ENCODE measurements at regions not wholly inside any gene's neighbourhood (a gene's known extent, or its start where the extent isn't known, plus 50 kb on each side); places are given as distances from the start of the nearest gene placed in this dataset.

DNA sequence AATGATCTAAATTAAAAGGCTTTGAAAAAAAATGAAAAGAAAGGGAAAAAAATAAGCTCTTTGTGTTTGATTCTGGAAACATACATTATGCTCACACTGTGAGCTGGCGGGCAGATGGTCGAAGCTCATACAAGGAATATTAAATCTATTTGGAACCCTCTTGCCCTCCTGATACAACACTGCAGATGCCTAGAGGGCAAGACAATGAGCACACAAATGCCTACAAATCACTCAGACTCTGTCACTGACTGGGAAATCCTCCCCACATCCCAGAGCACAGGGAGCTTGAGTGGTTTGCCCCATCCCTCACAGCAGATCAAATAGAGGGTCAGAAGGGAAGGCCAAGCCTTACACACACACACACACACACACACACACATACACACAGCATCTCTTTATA lies 320.4 kb downstream of the HNRNPD start:
- no peak overlapping the region for H3K27ac ChIP-seq
- TF ChIP-seq ZFX (IDR thresholded peaks at IDR 0.05; ENCODE audit: borderline replicate concordance), result no peak
- TF ChIP-seq, protein P1, sequence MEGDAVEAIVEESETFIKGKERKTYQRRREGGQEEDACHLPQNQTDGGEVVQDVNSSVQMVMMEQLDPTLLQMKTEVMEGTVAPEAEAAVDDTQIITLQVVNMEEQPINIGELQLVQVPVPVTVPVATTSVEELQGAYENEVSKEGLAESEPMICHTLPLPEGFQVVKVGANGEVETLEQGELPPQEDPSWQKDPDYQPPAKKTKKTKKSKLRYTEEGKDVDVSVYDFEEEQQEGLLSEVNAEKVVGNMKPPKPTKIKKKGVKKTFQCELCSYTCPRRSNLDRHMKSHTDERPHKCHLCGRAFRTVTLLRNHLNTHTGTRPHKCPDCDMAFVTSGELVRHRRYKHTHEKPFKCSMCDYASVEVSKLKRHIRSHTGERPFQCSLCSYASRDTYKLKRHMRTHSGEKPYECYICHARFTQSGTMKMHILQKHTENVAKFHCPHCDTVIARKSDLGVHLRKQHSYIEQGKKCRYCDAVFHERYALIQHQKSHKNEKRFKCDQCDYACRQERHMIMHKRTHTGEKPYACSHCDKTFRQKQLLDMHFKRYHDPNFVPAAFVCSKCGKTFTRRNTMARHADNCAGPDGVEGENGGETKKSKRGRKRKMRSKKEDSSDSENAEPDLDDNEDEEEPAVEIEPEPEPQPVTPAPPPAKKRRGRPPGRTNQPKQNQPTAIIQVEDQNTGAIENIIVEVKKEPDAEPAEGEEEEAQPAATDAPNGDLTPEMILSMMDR (IDR thresholded peaks at IDR 0.05), result no peak

DNA sequence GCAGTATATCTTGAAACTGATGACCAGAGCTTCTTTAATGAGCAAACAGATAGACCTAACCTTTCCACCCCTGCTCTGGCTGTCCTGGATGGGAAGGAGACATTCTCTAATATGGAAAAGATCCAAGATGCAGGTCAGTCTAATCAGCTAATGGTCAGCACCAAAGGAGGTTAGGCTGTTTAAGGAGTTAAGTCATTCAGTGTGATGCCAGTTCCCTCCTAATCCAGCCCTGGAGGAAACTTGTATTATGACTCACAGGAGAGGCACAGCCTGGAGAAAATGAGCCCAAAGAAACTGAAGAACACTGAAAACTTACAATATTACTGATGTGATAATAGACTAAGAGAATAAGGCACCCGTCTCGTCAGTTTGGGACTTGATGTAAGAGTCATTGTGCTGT lies 323.0 kb downstream of the HNRNPD start:
- TF ChIP-seq ZFX (IDR thresholded peaks at IDR 0.05; ENCODE audit: borderline replicate concordance), result no peak
- TF ChIP-seq, protein P1 (IDR thresholded peaks at IDR 0.05), result no peak
- no peak overlapping the region for H3K27ac ChIP-seq

DNA sequence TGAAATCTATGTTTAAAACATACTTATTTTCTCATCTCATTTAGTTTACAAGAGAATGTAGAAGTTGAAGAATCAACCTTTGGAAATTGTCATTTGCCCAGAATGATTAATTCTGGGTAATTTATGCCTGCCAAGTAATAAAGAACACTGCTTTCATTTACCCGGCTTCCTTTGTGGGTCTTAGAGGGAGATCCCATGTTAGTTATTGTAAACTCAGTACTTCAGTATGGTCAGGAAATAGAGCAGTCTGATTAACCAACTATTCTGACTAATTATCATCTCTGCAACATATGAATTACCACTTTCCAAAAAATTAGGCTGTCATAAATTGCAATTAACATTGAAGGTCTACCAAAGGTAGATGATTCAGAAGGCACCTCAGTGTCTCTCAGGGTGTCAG lies 324.5 kb downstream of the HNRNPD start:
- no peak overlapping the region for H3K27ac ChIP-seq
- TF ChIP-seq ZFX (IDR thresholded peaks at IDR 0.05; ENCODE audit: borderline replicate concordance), result no peak
- TF ChIP-seq, protein P1 (IDR thresholded peaks at IDR 0.05), result no peak

DNA sequence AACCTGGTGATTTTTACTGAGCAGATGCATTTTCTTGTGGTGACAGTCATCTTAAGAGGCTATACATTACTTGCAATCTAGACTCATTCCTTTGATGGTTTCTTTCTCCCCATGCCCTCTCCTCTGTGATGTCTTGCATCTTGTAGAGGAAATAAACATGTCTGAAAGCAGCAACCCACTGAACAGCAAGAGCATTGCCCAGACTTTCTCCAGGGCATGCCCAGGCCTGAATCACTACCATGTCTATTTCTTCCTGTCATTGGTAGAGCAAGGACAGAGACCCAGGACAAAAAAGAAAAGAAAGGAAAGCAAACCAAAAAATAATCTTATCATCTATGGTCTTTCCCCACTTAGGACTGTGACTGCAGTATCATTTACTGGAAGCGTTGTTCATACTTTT lies 326.1 kb downstream of the HNRNPD start:
- no peak for TF ChIP-seq ZFX (IDR thresholded peaks at IDR 0.05; ENCODE audit: borderline replicate concordance)
- TF ChIP-seq, protein P1 (IDR thresholded peaks at IDR 0.05), result no peak

DNA sequence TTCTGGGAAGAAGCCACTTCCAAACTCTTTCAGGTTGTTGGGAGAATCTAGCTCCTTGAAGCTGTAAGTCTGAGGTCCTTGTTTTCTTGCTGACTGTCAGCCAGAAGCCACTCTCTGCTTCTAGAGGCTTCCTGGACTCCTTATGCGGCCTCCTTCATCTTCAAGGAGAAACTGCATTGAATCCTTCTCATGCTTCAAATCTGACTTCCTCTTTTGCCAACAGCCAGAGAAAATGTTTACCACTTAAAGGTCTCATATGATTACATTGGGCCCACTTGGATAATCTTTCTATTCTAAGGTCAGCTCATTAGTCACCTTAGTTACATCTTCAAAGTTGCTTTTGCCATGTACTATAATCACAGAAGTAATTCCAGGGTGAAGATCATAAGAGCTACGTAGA lies 327.0 kb downstream of the HNRNPD start:
- TF ChIP-seq, protein P1 (IDR thresholded peaks at IDR 0.05), result no peak
- TF ChIP-seq ZFX (IDR thresholded peaks at IDR 0.05; ENCODE audit: borderline replicate concordance), result no peak
- no peak overlapping the region for H3K27ac ChIP-seq

More for the DNA sequence above, 326.1 kb downstream of the HNRNPD start:
- no peak overlapping the region for H3K27ac ChIP-seq

DNA sequence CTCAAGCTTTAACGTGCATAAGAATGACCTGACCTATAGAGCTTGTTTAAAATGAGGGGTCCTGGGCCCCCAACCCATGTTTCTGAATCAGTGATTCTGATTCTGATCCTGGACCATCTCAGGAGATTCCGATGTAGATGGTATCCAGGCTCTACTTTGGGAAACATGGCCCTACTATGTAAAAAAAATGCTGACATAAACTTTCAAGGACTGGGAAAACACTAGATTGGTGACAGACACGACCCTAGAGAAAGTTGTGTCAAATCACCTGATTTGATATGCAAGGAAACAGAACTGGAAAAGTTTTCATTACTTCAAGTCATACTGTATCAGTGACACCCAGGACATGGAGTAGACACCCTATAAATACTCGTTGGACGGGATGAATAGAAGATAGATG lies 328.5 kb downstream of the HNRNPD start:
- no peak overlapping the region for H3K27ac ChIP-seq
- TF ChIP-seq ZFX (IDR thresholded peaks at IDR 0.05; ENCODE audit: borderline replicate concordance), result no peak
- TF ChIP-seq, protein P1 (IDR thresholded peaks at IDR 0.05), result no peak

DNA sequence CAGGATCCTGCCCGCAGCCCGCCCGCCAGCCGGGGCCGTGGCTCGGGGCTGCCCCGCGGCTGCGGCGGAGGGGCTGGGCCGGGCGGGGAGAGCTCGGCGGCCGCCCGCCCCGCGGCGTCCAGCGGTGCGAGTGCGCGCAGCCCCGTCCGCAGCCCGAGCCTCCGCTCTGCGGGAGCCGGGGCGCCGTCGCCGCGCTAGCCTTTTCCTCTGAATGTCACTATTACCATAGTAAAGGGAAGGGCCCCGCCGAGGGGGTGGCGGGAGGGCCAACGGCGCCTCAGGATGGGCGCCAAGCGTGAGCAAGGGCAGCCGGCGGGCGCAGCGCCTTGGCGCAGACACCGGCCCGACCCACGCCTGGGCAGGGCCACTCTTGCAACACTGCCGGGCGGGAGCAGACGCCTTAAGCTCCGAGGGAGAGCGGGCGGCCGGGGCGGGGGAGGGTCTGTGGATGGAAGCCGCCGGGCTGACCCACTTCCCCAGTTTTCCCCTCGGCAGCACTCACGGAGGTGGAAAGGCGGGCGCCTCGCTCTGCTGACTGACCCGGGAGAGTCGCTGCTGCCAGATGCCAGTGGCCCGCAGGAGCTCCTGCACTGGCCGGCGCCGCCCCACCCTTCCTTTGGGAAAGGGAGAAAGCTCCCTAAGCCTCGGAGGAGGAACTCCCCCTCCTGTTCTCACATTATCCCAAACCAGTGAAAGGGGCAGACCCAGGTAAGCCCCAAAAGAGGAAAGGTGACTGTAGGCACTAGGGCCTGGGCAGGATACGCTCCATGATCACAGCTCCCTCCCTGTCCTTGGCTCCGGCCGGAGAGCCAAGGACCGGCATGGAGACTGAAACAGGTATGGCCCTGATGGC lies 329.4 kb downstream of the HNRNPD start:
- no peak overlapping the region for H3K27ac ChIP-seq
- no peak for TF ChIP-seq ZFX (IDR thresholded peaks at IDR 0.05; ENCODE audit: borderline replicate concordance)
- TF ChIP-seq, protein P1 (IDR thresholded peaks at IDR 0.05), result no peak

Measured in 22Rv1 (cell line).